ENCODE measurements at regions not wholly inside any gene's neighbourhood (a gene's known extent, or its start where the extent isn't known, plus 50 kb on each side); places are given as distances from the start of the nearest gene placed in this dataset.
"Not testable (repeated sequence)": the region's sequence is repeated elsewhere in the genome, so short reads cannot be mapped to it uniquely, and the experiment has no call there.

GRCh38 chr2:207328944-207329386 lies 163.2 kb upstream of the KLF7 start:
- DNase-seq (ENCODE audit: low read depth, low spot score) = no peak

GRCh38 chr2:207330912-207331311 lies 165.2 kb upstream of the KLF7 start:
- no peak for DNase-seq (ENCODE audit: low read depth, low spot score)

GRCh38 chr2:207331674-207332073 lies 165.9 kb upstream of the KLF7 start:
- DNase-seq (ENCODE audit: low read depth, low spot score) = no peak

- no peak for DNase-seq (ENCODE audit: low read depth, low spot score)
These were observed 166.9 kb upstream of the KLF7 start for GRCh38 chr2:207332480-207333212.

- no peak for DNase-seq (ENCODE audit: low read depth, low spot score)
These were observed 168.0 kb upstream of the KLF7 start for GRCh38 chr2:207333599-207334300.

GRCh38 chr2:207334301-207334623 lies 168.5 kb upstream of the KLF7 start:
- DNase-seq (ENCODE audit: low read depth, low spot score) = no peak

GRCh38 chr2:207334624-207335371 lies 169.1 kb upstream of the KLF7 start:
- no peak for DNase-seq (ENCODE audit: low read depth, low spot score)

- no peak for DNase-seq (ENCODE audit: low read depth, low spot score)
These were observed 171.8 kb upstream of the KLF7 start for GRCh38 chr2:207337234-207338219.

- DNase-seq (ENCODE audit: low read depth, low spot score) = no peak
These were observed 172.5 kb upstream of the KLF7 start for GRCh38 chr2:207338220-207338607.

- no peak for DNase-seq (ENCODE audit: low read depth, low spot score)
These were observed 172.9 kb upstream of the KLF7 start for GRCh38 chr2:207338610-207339009.

- no peak for DNase-seq (ENCODE audit: low read depth, low spot score)
These were observed 175.5 kb upstream of the KLF7 start for GRCh38 chr2:207341112-207341750.

GRCh38 chr2:207341804-207342203 lies 176.1 kb upstream of the KLF7 start:
- DNase-seq (ENCODE audit: low read depth, low spot score) = no peak

- DNase-seq (ENCODE audit: low read depth, low spot score) = not testable (repeated sequence)
These were observed 179.0 kb upstream of the KLF7 start for GRCh38 chr2:207344596-207345394.

- DNase-seq (ENCODE audit: low read depth, low spot score) = no peak
These were observed 178.6 kb upstream of the CREB1 start for GRCh38 chr2:207351171-207351570.

- no peak for DNase-seq (ENCODE audit: low read depth, low spot score)
These were observed 176.6 kb upstream of the CREB1 start for GRCh38 chr2:207352978-207353671.

GRCh38 chr2:207353836-207354235 lies 175.9 kb upstream of the CREB1 start:
- DNase-seq (ENCODE audit: low read depth, low spot score) = no peak

GRCh38 chr2:207354462-207354861 lies 175.3 kb upstream of the CREB1 start:
- DNase-seq (ENCODE audit: low read depth, low spot score) = no peak

GRCh38 chr2:207356567-207356966 lies 173.2 kb upstream of the CREB1 start:
- DNase-seq (ENCODE audit: low read depth, low spot score) = no peak

- DNase-seq (ENCODE audit: low read depth, low spot score) = no peak
These were observed 172.5 kb upstream of the CREB1 start for GRCh38 chr2:207357216-207357615.
